ENCODE measurements at regions not wholly inside any gene's neighbourhood (a gene's known extent, or its start where the extent isn't known, plus 50 kb on each side); places are given as distances from the start of the nearest gene placed in this dataset.
A peak's percentile ranks its signal among the peaks of the same experiment; 100 is the strongest.

- DNase-seq (ENCODE audit: low read depth), result no peak
Observed at GRCh38 chr1:172801771-172802322, 142.9 kb downstream of the FASLG start.

GRCh38 chr1:172809750-172810149 lies 150.8 kb downstream of the FASLG start:
- no peak for DNase-seq (ENCODE audit: low read depth)

- no peak for DNase-seq (ENCODE audit: low read depth)
Observed at GRCh38 chr1:172810480-172811175, 151.7 kb downstream of the FASLG start.

GRCh38 chr1:172811694-172812093 lies 152.8 kb downstream of the FASLG start:
- DNase-seq (ENCODE audit: low read depth), result no peak

- no peak for DNase-seq (ENCODE audit: low read depth)
Observed at GRCh38 chr1:172812118-172812517, 153.2 kb downstream of the FASLG start.

GRCh38 chr1:172813330-172813729 lies 154.4 kb downstream of the FASLG start:
- DNase-seq (ENCODE audit: low read depth), result no peak

GRCh38 chr1:172814428-172814827 lies 155.5 kb downstream of the FASLG start:
- DNase-seq (ENCODE audit: low read depth), result no peak

GRCh38 chr1:172815740-172816139 lies 156.8 kb downstream of the FASLG start:
- DNase-seq (ENCODE audit: low read depth), result no peak

- no peak for DNase-seq (ENCODE audit: low read depth)
Observed at GRCh38 chr1:172818841-172819527, 160.1 kb downstream of the FASLG start.

GRCh38 chr1:172820475-172821158 lies 161.7 kb downstream of the FASLG start:
- DNase-seq (ENCODE audit: low read depth), result no peak

- peak; percentile 87 for DNase-seq (ENCODE audit: low read depth)
Observed at GRCh38 chr1:172821609-172822274, 162.8 kb downstream of the FASLG start.

GRCh38 chr1:172822886-172823285 lies 164.0 kb downstream of the FASLG start:
- DNase-seq (ENCODE audit: low read depth), result no peak

- peak; percentile 78 for DNase-seq (ENCODE audit: low read depth)
Observed at GRCh38 chr1:172823534-172823933, 164.6 kb downstream of the FASLG start.

- DNase-seq (ENCODE audit: low read depth), result peak; percentile 22
Observed at GRCh38 chr1:172824209-172824608, 165.3 kb downstream of the FASLG start.

- peak; percentile 86 for DNase-seq (ENCODE audit: low read depth)
Observed at GRCh38 chr1:172826096-172826741, 167.3 kb downstream of the FASLG start.

- no peak for DNase-seq (ENCODE audit: low read depth)
Observed at GRCh38 chr1:172827301-172827700, 168.4 kb downstream of the FASLG start.

- no peak for DNase-seq (ENCODE audit: low read depth)
Observed at GRCh38 chr1:172827841-172828240, 168.9 kb downstream of the FASLG start.

GRCh38 chr1:172832006-172832725 lies 173.3 kb downstream of the FASLG start:
- DNase-seq (ENCODE audit: low read depth), result no peak

- DNase-seq (ENCODE audit: low read depth), result no peak
Observed at GRCh38 chr1:172833954-172834353, 175.1 kb downstream of the FASLG start.

GRCh38 chr1:172834609-172835008 lies 175.7 kb downstream of the FASLG start:
- no peak for DNase-seq (ENCODE audit: low read depth)

- no peak for DNase-seq (ENCODE audit: low read depth)
Observed at GRCh38 chr1:172835834-172836233, 176.9 kb downstream of the FASLG start.

Data from RPMI7951 (cell line).